Activated CD8-positive, alpha-beta T cell treated with anti-CD3 and anti-CD28 coated beads for 36 hours (primary cell): ENCODE measurements at regions not wholly inside any gene's neighbourhood (a gene's known extent, or its start where the extent isn't known, plus 50 kb on each side); places are given as distances from the start of the nearest gene placed in this dataset.

Experiments used
- ATAC-seq: fragments of 200-7000 bp; cut with Tn5 transposase; one replicate; pipeline ENCODE4 v1.10.0; 2021; ENCODE audit warnings: mild to moderate bottlenecking, moderate library complexity
- CTCF ChIA-PET: fragments of 350-600 bp; sonication (Branson Sonifier 250); formaldehyde crosslinking; loops from one replicate; lab custom pipeline; 2021; ENCODE audit warnings: antibody characterized with exemption; lab: Charles Lee
- POLR2A ChIA-PET: fragments of 350-600 bp; sonication (Branson Sonifier 250); formaldehyde crosslinking; loops from one replicate; lab custom pipeline; 2021; ENCODE audit warnings: antibody characterized with exemption; lab: Charles Lee
- DNase-seq: peaks from one replicate; pipeline ENCODE4 v3.0.0-alpha.2; 2020
- H3K27ac Mint-ChIP-seq: one replicate; pipeline ENCODE4 v1.8.0; 2021; ENCODE audit warnings: mild to moderate bottlenecking, mixed read lengths
- H3K27me3 Mint-ChIP-seq: one replicate; pipeline ENCODE4 v1.8.0; 2021; ENCODE audit warnings: mixed read lengths
- H3K36me3 Mint-ChIP-seq: one replicate; pipeline ENCODE4 v1.8.0; 2021; ENCODE audit warnings: low read depth, mixed read lengths
- H3K4me1 Mint-ChIP-seq: one replicate; pipeline ENCODE4 v1.8.0; 2021; ENCODE audit warnings: low read depth, mixed read lengths
- H3K4me3 Mint-ChIP-seq: one replicate; pipeline ENCODE4 v1.8.0; 2021; ENCODE audit warnings: mild to moderate bottlenecking, moderate library complexity, mixed read lengths
- H3K9me3 Mint-ChIP-seq: one replicate; pipeline ENCODE4 v1.8.0; 2021; ENCODE audit warnings: mixed read lengths
- intact Hi-C: fragments of 100-400 bp; cut with micrococcal nuclease; formaldehyde crosslinking; loops from one replicate; pipeline ENCODE4 v1.10.0; 2022
- TF ChIP-seq, protein P1 (sequence below): fragments of 200-600 bp; IDR thresholded peaks from one replicate; pipeline ENCODE4 v1.8.0; 2022; ENCODE audit warnings: antibody characterized with exemption, mild to moderate bottlenecking

DNA sequence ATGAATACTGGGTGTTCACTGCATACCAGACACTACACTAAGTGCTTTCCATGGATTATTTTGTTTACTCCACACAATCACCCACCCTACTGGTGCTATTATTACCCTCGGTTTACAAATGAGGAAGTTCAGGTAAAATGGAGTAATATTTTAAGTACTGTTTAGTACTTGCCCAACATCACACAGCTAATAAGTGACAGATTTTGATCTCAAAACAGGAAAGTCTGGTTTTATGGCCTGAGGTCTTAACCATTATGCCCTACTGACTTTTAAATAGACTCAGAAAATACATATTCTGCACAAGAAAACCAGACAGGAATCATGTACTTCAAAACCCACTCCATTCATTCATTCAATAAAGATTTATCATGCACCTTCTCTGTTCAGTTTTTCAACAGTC, 431.0 kb upstream of the TLE4 start:
- ChIA-PET CTCF (no interaction called here), POLR2A (no interaction called here)
- no peak for DNase-seq
- no peak for ATAC-seq
- no peaks in the 10 kb centered on the region for H3K36me3 Mint-ChIP-seq
- TF ChIP-seq, protein P1, sequence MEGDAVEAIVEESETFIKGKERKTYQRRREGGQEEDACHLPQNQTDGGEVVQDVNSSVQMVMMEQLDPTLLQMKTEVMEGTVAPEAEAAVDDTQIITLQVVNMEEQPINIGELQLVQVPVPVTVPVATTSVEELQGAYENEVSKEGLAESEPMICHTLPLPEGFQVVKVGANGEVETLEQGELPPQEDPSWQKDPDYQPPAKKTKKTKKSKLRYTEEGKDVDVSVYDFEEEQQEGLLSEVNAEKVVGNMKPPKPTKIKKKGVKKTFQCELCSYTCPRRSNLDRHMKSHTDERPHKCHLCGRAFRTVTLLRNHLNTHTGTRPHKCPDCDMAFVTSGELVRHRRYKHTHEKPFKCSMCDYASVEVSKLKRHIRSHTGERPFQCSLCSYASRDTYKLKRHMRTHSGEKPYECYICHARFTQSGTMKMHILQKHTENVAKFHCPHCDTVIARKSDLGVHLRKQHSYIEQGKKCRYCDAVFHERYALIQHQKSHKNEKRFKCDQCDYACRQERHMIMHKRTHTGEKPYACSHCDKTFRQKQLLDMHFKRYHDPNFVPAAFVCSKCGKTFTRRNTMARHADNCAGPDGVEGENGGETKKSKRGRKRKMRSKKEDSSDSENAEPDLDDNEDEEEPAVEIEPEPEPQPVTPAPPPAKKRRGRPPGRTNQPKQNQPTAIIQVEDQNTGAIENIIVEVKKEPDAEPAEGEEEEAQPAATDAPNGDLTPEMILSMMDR, result no peak
- intact Hi-C loops, result no loop called here
- no peak overlapping the region for H3K4me3 Mint-ChIP-seq
- no peaks in the 10 kb centered on the region for H3K27me3 Mint-ChIP-seq
- H3K27ac Mint-ChIP-seq, result no peak overlapping the region
- H3K4me1 Mint-ChIP-seq, result no peaks in the 10 kb centered on the region
- no peaks in the 10 kb centered on the region for H3K9me3 Mint-ChIP-seq

DNA sequence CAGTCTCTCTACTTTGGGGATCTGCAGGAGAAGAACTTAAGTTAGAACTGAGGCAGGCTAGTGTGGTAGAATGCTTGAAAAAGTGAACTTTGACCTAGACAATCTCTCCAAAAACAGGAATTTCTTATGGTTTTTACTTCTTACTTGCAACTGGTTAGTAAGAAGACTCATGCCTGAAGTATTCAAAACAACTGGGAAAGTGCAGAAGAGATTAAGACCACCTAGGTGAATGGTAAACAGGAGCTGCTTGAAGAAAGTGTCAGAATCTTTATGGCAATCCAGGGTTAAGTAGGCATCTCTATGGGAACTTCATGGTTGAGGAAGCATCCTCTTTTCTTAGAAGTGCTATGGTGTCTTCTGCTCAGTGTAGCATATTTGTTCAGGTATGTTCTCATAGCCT, 428.6 kb upstream of the TLE4 start:
- intact Hi-C loops, result no loop called here
- ChIA-PET CTCF (no interaction called here), POLR2A (no interaction called here)
- no peak overlapping the region for H3K27ac Mint-ChIP-seq
- no peaks in the 10 kb centered on the region for H3K9me3 Mint-ChIP-seq
- H3K36me3 Mint-ChIP-seq, result no peaks in the 10 kb centered on the region
- DNase-seq (no peak), ATAC-seq (no peak)
- H3K4me1 Mint-ChIP-seq, result no peaks in the 10 kb centered on the region
- TF ChIP-seq, protein P1, result no peak
- no peak overlapping the region for H3K4me3 Mint-ChIP-seq
- no peaks in the 10 kb centered on the region for H3K27me3 Mint-ChIP-seq

DNA sequence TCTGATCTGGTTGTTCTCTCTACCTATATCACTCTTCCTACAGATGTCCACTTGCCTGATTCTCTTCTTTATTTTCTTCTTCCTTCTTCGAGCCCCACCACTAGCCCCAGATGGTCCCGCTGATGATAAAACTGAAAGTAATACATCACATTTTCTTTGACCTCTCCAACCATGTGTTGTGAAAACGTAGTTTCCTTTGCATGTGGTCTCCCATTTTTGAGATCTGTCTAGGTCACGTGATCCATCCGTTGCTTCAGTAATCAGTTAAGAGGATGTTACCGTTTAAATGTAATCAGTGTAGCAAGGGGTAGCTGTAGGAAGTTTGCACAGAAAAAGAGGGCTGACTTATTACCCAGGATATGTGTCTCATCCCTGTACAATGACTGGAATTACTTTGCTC, 426.3 kb upstream of the TLE4 start:
- ATAC-seq, result no peak
- no peak overlapping the region for H3K27ac Mint-ChIP-seq
- POLR2A ChIA-PET, result no interaction called here
- intact Hi-C loops, result no loop called here
- no peak for DNase-seq
- no peaks in the 10 kb centered on the region for H3K36me3 Mint-ChIP-seq
- no peaks in the 10 kb centered on the region for H3K4me1 Mint-ChIP-seq
- no peak overlapping the region for H3K4me3 Mint-ChIP-seq
- CTCF ChIA-PET, result no interaction called here
- H3K9me3 Mint-ChIP-seq, result no peaks in the 10 kb centered on the region
- no peaks in the 10 kb centered on the region for H3K27me3 Mint-ChIP-seq
- TF ChIP-seq, protein P1, result no peak

DNA sequence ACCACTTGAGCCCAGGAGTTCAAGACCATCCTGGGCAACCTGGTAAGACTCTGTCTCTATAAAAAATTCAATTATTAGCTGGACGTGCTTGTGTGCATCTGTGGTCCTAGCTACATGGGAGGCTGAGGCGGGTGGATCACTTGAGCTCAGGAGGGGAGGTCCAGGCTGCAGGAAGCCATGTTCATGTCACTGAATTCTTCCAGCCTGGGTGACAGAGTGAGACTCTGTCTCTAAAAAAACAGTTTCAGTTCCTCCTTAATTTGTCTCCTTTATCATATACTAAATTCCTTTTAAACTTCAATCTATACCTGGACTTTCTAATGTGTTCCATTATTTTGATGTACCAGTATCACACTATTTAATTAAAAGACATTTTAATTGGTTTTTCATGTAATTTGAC, 422.2 kb upstream of the TLE4 start:
- no peak overlapping the region for H3K4me3 Mint-ChIP-seq
- no peak for DNase-seq
- TF ChIP-seq, protein P1, result no peak
- no peak overlapping the region for H3K27ac Mint-ChIP-seq
- no peaks in the 10 kb centered on the region for H3K9me3 Mint-ChIP-seq
- H3K4me1 Mint-ChIP-seq, result no peaks in the 10 kb centered on the region
- H3K36me3 Mint-ChIP-seq, result no peaks in the 10 kb centered on the region
- ChIA-PET POLR2A (no interaction called here), CTCF (no interaction called here)
- intact Hi-C loops, result no loop called here
- no peaks in the 10 kb centered on the region for H3K27me3 Mint-ChIP-seq
- no peak for ATAC-seq

DNA sequence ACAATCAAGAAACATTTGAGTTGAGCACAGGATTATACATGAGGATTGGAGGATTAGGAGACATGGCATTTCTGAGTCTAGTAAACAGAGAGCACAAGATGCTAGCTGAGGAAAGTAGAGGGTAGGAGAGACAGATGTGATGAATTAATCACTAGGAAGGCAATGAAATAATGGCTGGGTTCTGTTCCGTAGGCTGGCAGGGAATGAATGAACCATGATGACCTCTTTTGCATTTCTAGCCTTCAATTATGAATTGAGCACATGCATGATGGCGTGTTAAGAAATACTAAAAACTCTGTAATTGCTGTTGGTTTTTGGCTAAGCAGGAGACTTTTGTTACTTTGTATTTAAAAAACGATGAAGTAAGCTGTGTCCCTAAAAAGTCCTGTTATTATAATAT, 420.0 kb upstream of the TLE4 start:
- Mint-ChIP-seq H3K4me3 (no peak overlapping the region), H3K4me1 (no peaks in the 10 kb centered on the region), H3K27ac (no peak overlapping the region), H3K27me3 (peaks cover 2% of the 10 kb centered on the region), H3K9me3 (no peaks in the 10 kb centered on the region), H3K36me3 (no peaks in the 10 kb centered on the region)
- TF ChIP-seq, protein P1, result no peak
- intact Hi-C loops, result no loop called here
- CTCF ChIA-PET, result interaction anchor here (0.8 kb wide), 1 partner anchor 22 kb away, joined by 3 read pairs; no protein-coding TSS in a partner anchor
- DNase-seq, result no peak
- POLR2A ChIA-PET, result interaction anchor here (0.6 kb wide), 1 partner anchor 1786 kb away, joined by 3 read pairs; no protein-coding TSS in a partner anchor
- no peak for ATAC-seq
